Peyer's patch (tissue), 4 donors: ENCODE measurements at regions not wholly inside any gene's neighbourhood (a gene's known extent, or its start where the extent isn't known, plus 50 kb on each side); places are given as distances from the start of the nearest gene placed in this dataset.

Experiments
- POLR2A ChIP-seq, 2 donors: fragments of 450-650 bp; IDR thresholded peaks; one replicate each; pipeline ENCODE4 v1.5.1; 2017; ENCODE audit warnings: antibody characterized with exemption in 2 of 2, mild to moderate bottlenecking in 2 of 2, moderate library complexity in 2 of 2
- TF ChIP-seq, protein P1 (sequence below), 6 experiments: fragments of 450-650 bp in 4 of 6; fragments of 200-600 bp in 2 of 6; sonication (generic) in 1 of 6; IDR thresholded peaks; one replicate each; pipeline ENCODE4 v1.5.1; 2017 to 2019; ENCODE audit warnings: antibody characterized with exemption in 6 of 6, mild to moderate bottlenecking in 3 of 6, moderate library complexity in 1 of 6

DNA sequence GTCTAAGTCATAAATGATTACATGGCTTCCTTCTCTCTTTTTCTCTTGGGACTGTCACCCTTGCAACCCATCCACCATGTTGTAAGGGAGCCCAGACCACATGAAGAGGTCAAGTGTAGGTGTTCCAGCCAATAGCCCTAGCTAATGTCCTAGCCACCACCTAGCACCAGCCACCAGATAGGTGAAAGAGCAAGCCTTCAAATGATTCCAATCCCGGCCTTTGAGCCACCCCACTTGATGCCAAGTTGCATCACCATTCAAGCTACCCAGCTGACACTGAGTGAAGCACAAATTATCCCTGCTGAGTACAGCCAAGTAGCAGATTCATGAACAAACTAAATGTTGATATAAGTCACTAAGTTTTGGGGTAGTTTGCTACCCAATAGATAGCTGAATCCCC, 274.3 kb downstream of the BCOR start:
- TF ChIP-seq, protein P1, sequence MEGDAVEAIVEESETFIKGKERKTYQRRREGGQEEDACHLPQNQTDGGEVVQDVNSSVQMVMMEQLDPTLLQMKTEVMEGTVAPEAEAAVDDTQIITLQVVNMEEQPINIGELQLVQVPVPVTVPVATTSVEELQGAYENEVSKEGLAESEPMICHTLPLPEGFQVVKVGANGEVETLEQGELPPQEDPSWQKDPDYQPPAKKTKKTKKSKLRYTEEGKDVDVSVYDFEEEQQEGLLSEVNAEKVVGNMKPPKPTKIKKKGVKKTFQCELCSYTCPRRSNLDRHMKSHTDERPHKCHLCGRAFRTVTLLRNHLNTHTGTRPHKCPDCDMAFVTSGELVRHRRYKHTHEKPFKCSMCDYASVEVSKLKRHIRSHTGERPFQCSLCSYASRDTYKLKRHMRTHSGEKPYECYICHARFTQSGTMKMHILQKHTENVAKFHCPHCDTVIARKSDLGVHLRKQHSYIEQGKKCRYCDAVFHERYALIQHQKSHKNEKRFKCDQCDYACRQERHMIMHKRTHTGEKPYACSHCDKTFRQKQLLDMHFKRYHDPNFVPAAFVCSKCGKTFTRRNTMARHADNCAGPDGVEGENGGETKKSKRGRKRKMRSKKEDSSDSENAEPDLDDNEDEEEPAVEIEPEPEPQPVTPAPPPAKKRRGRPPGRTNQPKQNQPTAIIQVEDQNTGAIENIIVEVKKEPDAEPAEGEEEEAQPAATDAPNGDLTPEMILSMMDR (IDR thresholded peaks at IDR 0.05): no peak
- no peak for TF ChIP-seq POLR2A (IDR thresholded peaks at IDR 0.05)
